ENCODE measurements at regions not wholly inside any gene's neighbourhood (a gene's known extent, or its start where the extent isn't known, plus 50 kb on each side); places are given as distances from the start of the nearest gene placed in this dataset.

DNA sequence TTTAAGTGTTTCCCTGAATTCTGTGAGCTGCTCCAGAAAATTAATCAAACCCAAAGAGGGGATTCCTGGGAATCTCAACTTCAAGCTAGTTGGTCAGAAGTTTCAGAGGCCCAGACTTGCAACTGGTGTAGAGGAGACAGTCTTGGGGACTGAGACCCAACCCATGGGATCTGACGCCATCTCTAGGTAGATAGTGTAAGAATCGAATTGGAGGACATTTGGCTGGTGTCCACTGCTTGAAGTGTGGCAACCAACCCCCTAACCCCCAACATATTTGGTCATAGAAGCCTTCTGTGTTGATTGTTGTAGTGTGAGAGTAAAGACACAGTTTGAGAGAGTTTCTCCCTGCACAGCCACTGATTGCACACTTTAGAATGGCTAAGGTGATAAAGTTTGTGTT, 103.5 kb upstream of the CARMIL1 start:
- DNase-seq (ENCODE audit: low spot score), result no peak
- no peak overlapping the region for H3K4me2 ChIP-seq
- no peaks in the 10 kb centered on the region for H3K36me3 ChIP-seq
- no peaks in the 10 kb centered on the region for H3K9me3 ChIP-seq (ENCODE audit: low read depth)
- H3K27ac ChIP-seq, result no peak overlapping the region
- H3K9ac ChIP-seq, result no peak overlapping the region
- Mint-ChIP-seq H3K4me3 (no peak overlapping the region), H3K36me3 (no peaks in the 10 kb centered on the region), H3K4me1 (no peaks in the 10 kb centered on the region), H3K9me3 (no peaks in the 10 kb centered on the region), H3K27ac (no peak overlapping the region), H3K27me3 (ENCODE audit: insufficient read depth, low read depth) (peaks cover 3% of the 10 kb centered on the region)
- no peaks in the 10 kb centered on the region for H3K27me3 ChIP-seq
- H3K4me1 ChIP-seq, result no peaks in the 10 kb centered on the region
- no peaks in the 10 kb centered on the region for H4K20me1 ChIP-seq (ENCODE audit: low read depth)
- TF ChIP-seq EZH2 (IDR thresholded peaks at IDR 0.05), result no peak
- no peak for TF ChIP-seq EZH2phosphoT487 (IDR thresholded peaks at IDR 0.05)
- TF ChIP-seq, protein P1, sequence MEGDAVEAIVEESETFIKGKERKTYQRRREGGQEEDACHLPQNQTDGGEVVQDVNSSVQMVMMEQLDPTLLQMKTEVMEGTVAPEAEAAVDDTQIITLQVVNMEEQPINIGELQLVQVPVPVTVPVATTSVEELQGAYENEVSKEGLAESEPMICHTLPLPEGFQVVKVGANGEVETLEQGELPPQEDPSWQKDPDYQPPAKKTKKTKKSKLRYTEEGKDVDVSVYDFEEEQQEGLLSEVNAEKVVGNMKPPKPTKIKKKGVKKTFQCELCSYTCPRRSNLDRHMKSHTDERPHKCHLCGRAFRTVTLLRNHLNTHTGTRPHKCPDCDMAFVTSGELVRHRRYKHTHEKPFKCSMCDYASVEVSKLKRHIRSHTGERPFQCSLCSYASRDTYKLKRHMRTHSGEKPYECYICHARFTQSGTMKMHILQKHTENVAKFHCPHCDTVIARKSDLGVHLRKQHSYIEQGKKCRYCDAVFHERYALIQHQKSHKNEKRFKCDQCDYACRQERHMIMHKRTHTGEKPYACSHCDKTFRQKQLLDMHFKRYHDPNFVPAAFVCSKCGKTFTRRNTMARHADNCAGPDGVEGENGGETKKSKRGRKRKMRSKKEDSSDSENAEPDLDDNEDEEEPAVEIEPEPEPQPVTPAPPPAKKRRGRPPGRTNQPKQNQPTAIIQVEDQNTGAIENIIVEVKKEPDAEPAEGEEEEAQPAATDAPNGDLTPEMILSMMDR (IDR thresholded peaks at IDR 0.05), result no peak
- H3F3A ChIP-seq (ENCODE audit: low read depth), result no peaks in the 10 kb centered on the region
- H3K79me2 ChIP-seq (ENCODE audit: low read depth), result no peaks in the 10 kb centered on the region
- H2AFZ ChIP-seq (replicated peaks), result no peak overlapping the region
- no peak overlapping the region for H3K4me3 ChIP-seq

DNA sequence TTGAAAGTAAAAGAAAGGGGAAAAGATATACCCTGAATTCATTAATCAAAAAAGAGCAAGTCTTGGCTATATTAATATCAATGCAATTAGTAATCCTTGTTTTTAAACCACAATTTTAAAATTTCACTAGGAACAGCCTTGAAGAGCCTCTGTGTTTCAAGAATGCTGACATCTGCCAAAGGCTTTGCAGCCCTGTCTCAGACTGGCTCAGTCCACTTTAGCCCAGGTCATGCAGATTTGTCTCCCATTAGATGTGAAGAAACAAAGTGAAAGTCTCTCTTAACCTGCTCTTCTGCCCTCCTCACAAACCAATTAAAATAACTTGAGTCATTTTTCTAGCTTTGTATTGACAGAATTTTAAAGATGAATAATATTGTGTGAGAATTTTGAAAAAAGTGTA, 102.7 kb upstream of the CARMIL1 start:
- H3K27ac ChIP-seq, result no peak overlapping the region
- DNase-seq (ENCODE audit: low spot score), result no peak
- H3K4me1 ChIP-seq, result no peaks in the 10 kb centered on the region
- no peaks in the 10 kb centered on the region for H4K20me1 ChIP-seq (ENCODE audit: low read depth)
- H3K36me3 ChIP-seq, result no peaks in the 10 kb centered on the region
- Mint-ChIP-seq H3K4me1 (no peaks in the 10 kb centered on the region), H3K27ac (no peak overlapping the region), H3K27me3 (ENCODE audit: insufficient read depth, low read depth) (peaks cover 3% of the 10 kb centered on the region), H3K36me3 (no peaks in the 10 kb centered on the region), H3K4me3 (no peak overlapping the region), H3K9me3 (no peaks in the 10 kb centered on the region)
- no peak overlapping the region for H3K9ac ChIP-seq
- H3K4me2 ChIP-seq, result no peak overlapping the region
- TF ChIP-seq EZH2 (IDR thresholded peaks at IDR 0.05), result no peak
- TF ChIP-seq, protein P1 (IDR thresholded peaks at IDR 0.05), result no peak
- no peak for TF ChIP-seq EZH2phosphoT487 (IDR thresholded peaks at IDR 0.05)
- no peaks in the 10 kb centered on the region for H3F3A ChIP-seq (ENCODE audit: low read depth)
- H3K9me3 ChIP-seq (ENCODE audit: low read depth), result no peaks in the 10 kb centered on the region
- H2AFZ ChIP-seq (replicated peaks), result no peak overlapping the region
- H3K79me2 ChIP-seq (ENCODE audit: low read depth), result no peaks in the 10 kb centered on the region
- no peaks in the 10 kb centered on the region for H3K27me3 ChIP-seq
- H3K4me3 ChIP-seq, result no peak overlapping the region

DNA sequence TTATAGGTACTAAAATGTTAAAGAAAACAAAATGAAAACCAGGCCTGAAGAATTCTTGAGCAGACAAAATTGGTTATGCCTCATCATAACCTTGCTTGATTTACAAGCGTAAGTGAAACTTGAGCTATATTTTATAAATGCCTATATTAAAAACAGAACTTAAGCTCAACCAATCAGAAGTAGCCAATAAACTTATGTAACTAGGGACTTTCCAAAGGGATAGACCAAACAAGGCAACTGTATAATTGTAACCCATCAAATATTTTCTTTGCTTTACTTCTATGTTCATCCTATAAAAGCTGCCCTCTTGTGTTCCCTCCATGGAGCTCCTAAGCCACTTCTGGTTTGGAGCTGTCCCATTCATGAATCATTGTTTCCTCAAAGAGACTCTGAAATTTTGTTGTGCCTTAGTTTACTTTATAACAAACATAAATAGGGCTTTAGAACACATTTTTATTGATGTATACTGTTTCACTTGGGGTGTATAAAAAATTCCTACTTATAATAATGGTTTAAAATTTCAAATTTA, 101.6 kb upstream of the CARMIL1 start:
- Histone ChIP-seq H4K20me1 (ENCODE audit: low read depth) (no peaks in the 10 kb centered on the region), H3K4me1 (no peaks in the 10 kb centered on the region), H3K36me3 (no peaks in the 10 kb centered on the region), H3K4me2 (no peak overlapping the region), H2AFZ (replicated peaks) (no peak overlapping the region), H3K4me3 (no peak overlapping the region), H3F3A (ENCODE audit: low read depth) (no peaks in the 10 kb centered on the region), H3K9ac (no peak overlapping the region), H3K27me3 (no peaks in the 10 kb centered on the region), H3K27ac (no peak overlapping the region), H3K9me3 (ENCODE audit: low read depth) (no peaks in the 10 kb centered on the region), H3K79me2 (ENCODE audit: low read depth) (no peaks in the 10 kb centered on the region)
- H3K9me3 Mint-ChIP-seq, result no peaks in the 10 kb centered on the region
- H3K27ac Mint-ChIP-seq, result no peak overlapping the region
- DNase-seq (ENCODE audit: low spot score), result no peak
- no peaks in the 10 kb centered on the region for H3K36me3 Mint-ChIP-seq
- peaks cover 4% of the 10 kb centered on the region for H3K27me3 Mint-ChIP-seq (ENCODE audit: insufficient read depth, low read depth)
- TF ChIP-seq EZH2 (IDR thresholded peaks at IDR 0.05) (no peak), EZH2phosphoT487 (IDR thresholded peaks at IDR 0.05) (no peak)
- TF ChIP-seq, protein P1 (IDR thresholded peaks at IDR 0.05), result no peak
- H3K4me1 Mint-ChIP-seq, result no peaks in the 10 kb centered on the region
- no peak overlapping the region for H3K4me3 Mint-ChIP-seq

All from neural progenitor cell (in vitro differentiated cells).